ENCODE measurements at regions not wholly inside any gene's neighbourhood (a gene's known extent, or its start where the extent isn't known, plus 50 kb on each side); places are given as distances from the start of the nearest gene placed in this dataset.

- no peak for DNase-seq (ENCODE audit: low spot score)
- Histone ChIP-seq H3K79me2 (no peaks in the 10 kb centered on the region), H2AFZ (no peak overlapping the region), H3K27me3 (no peaks in the 10 kb centered on the region), H3K4me1 (ENCODE audit: insufficient read depth) (no peaks in the 10 kb centered on the region), H3K4me2 (no peak overlapping the region), H3K4me3 (no peak overlapping the region), H4K20me1 (ENCODE audit: insufficient read depth, poor library complexity, severe bottlenecking) (no peaks in the 10 kb centered on the region), H3K27ac (no peak overlapping the region), H3K9me3 (ENCODE audit: low read depth) (no peaks in the 10 kb centered on the region), H3K9me2 (replicated peaks; ENCODE audit: insufficient read depth) (no peaks in the 10 kb centered on the region), H3K36me3 (replicated peaks; ENCODE audit: insufficient read depth, low read depth) (no peaks in the 10 kb centered on the region)
- WGBS (ENCODE audit: low lambda C conversion rate, missing lambda C conversion rate) = 79% methylated on average over 1 of the region's 1 CpG
- TF ChIP-seq CTCF (IDR thresholded peaks at IDR 0.05; ENCODE audit: poor library complexity) = no peak
- TF ChIP-seq EZH2 (IDR thresholded peaks at IDR 0.05; ENCODE audit: borderline replicate concordance) = no peak
- no peak for TF ChIP-seq EZH2phosphoT487 (IDR thresholded peaks at IDR 0.05; ENCODE audit: low read depth, severe bottlenecking, unreplicated experiment)
Observed at GRCh38 chr12:60995256-60995825, 1264.9 kb upstream of the USP15 start.

- Histone ChIP-seq H3K4me2 (no peak overlapping the region), H3K36me3 (replicated peaks; ENCODE audit: insufficient read depth, low read depth) (no peaks in the 10 kb centered on the region), H3K4me1 (ENCODE audit: insufficient read depth) (no peaks in the 10 kb centered on the region), H4K20me1 (ENCODE audit: insufficient read depth, poor library complexity, severe bottlenecking) (no peaks in the 10 kb centered on the region), H3K27me3 (no peaks in the 10 kb centered on the region), H3K79me2 (no peaks in the 10 kb centered on the region), H3K4me3 (no peak overlapping the region), H2AFZ (no peak overlapping the region), H3K9me3 (ENCODE audit: low read depth) (no peaks in the 10 kb centered on the region), H3K27ac (no peak overlapping the region), H3K9me2 (replicated peaks; ENCODE audit: insufficient read depth) (no peaks in the 10 kb centered on the region)
- TF ChIP-seq CTCF (IDR thresholded peaks at IDR 0.05; ENCODE audit: poor library complexity) (no peak), EZH2phosphoT487 (IDR thresholded peaks at IDR 0.05; ENCODE audit: low read depth, severe bottlenecking, unreplicated experiment) (no peak), EZH2 (IDR thresholded peaks at IDR 0.05; ENCODE audit: borderline replicate concordance) (no peak)
- DNase-seq (ENCODE audit: low spot score) = no peak
- WGBS (ENCODE audit: low lambda C conversion rate, missing lambda C conversion rate) = 68% methylated on average over 1 of the region's 1 CpG
Observed at GRCh38 chr12:60997869-60998378, 1262.3 kb upstream of the USP15 start.

GRCh38 chr12:61009192-61009591 lies 1251.0 kb upstream of the USP15 start:
- 74% methylated on average over 2 of the region's 2 CpGs for whole genome bisulfite sequencing (ENCODE audit: low lambda C conversion rate, missing lambda C conversion rate)
- Histone ChIP-seq H2AFZ (no peak overlapping the region), H3K79me2 (no peaks in the 10 kb centered on the region), H3K9me2 (replicated peaks; ENCODE audit: insufficient read depth) (no peaks in the 10 kb centered on the region), H3K4me2 (no peak overlapping the region), H3K4me1 (ENCODE audit: insufficient read depth) (no peaks in the 10 kb centered on the region), H3K36me3 (replicated peaks; ENCODE audit: insufficient read depth, low read depth) (no peaks in the 10 kb centered on the region), H3K9me3 (ENCODE audit: low read depth) (no peaks in the 10 kb centered on the region), H3K27me3 (no peaks in the 10 kb centered on the region), H3K4me3 (no peak overlapping the region), H3K27ac (no peak overlapping the region), H4K20me1 (ENCODE audit: insufficient read depth, poor library complexity, severe bottlenecking) (no peaks in the 10 kb centered on the region)
- DNase-seq (ENCODE audit: low spot score) = no peak
- no peak for TF ChIP-seq EZH2phosphoT487 (IDR thresholded peaks at IDR 0.05; ENCODE audit: low read depth, severe bottlenecking, unreplicated experiment)
- no peak for TF ChIP-seq EZH2 (IDR thresholded peaks at IDR 0.05; ENCODE audit: borderline replicate concordance)
- no peak for TF ChIP-seq CTCF (IDR thresholded peaks at IDR 0.05; ENCODE audit: poor library complexity)

Measured in hepatocyte (in vitro differentiated cells).